ENCODE measurements at regions not wholly inside any gene's neighbourhood (a gene's known extent, or its start where the extent isn't known, plus 50 kb on each side); places are given as distances from the start of the nearest gene placed in this dataset.

GRCh38 chr3:4897765-4898453, 81.3 kb upstream of the BHLHE40 start:
- Mint-ChIP-seq H3K9me3 (no peaks in the 10 kb centered on the region), H3K4me1 (peaks cover 7% of the 10 kb centered on the region), H3K27ac (no peak overlapping the region), H3K27me3 (ENCODE audit: insufficient read depth) (no peaks in the 10 kb centered on the region), H3K4me3 (no peak overlapping the region), H3K36me3 (ENCODE audit: low read depth) (no peaks in the 10 kb centered on the region)
- DNase-seq, result no peak
- no peak for TF ChIP-seq CTCF (conservative IDR thresholded peaks at IDR 0.05)
- no peaks in the 10 kb centered on the region for H3K4me1 ChIP-seq (ENCODE audit: control insufficient read depth, insufficient read depth, low read length)
- no peak overlapping the region for H3K27ac ChIP-seq (ENCODE audit: low read depth, low read length)
- H3K9ac ChIP-seq (ENCODE audit: extremely low read depth, low read length, poor library complexity, severe bottlenecking), result no peak overlapping the region
- 80 to 87% methylated on average over 5 to 6 of the region's 6 CpGs for WGBS, 2 experiments (ENCODE audit: insufficient coverage in 1 of 2, insufficient read length in 1 of 2)
- H3K9me3 ChIP-seq (ENCODE audit: control insufficient read depth, low read length), result no peaks in the 10 kb centered on the region
- no peak overlapping the region for H3K4me3 ChIP-seq (ENCODE audit: low read length)
- no peaks in the 10 kb centered on the region for H3K36me3 ChIP-seq (ENCODE audit: control insufficient read depth, insufficient read depth, low read length)
- H3K27me3 ChIP-seq (ENCODE audit: control insufficient read depth, insufficient read depth, low read length, poor library complexity, severe bottlenecking), result no peaks in the 10 kb centered on the region

DNA sequence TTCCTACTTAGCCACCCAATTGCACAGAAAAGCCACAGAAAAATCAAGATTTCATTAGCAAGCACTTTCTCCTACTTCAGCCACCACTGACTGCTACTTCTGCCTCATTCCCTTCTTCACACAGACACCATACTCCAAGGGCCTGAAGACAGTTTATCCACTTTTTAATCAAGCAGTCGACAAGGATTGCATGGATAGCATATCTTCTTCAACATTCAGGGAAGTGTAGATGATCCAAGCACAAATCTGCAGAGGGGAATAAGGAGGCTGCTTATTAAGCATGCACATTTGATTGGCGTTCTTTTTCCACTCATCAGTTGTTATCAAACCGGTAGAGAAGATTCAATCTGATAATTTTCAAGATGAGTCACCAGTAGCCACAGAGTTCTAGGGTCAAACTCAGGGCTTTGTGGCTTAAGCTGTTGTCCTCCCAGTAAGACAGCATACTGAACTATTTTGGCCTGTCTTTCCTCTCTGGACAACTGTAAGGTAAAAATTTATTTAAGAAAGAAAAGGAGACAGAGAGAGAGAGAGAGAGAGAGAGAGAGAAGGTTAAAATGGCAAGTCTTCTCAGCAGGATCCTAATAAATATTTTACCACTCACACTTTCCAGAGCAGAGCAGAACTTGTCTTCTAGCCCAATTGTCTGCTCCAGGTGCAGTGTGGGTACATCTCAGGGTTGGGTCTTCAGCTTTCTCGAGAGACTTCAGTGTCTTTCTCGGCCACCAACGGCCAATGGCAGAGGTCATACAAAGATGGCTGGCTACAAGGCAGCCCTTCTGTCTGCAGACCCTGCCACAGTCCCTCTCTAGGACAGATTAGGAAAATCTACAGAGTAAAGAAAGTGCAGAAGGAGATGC, 80.6 kb upstream of the BHLHE40 start:
- 89 to 93% methylated on average over 6 of the region's 6 CpGs for WGBS, 2 experiments (ENCODE audit: insufficient coverage in 1 of 2, insufficient read length in 1 of 2)
- Mint-ChIP-seq H3K36me3 (ENCODE audit: low read depth) (no peaks in the 10 kb centered on the region), H3K4me1 (peaks cover 7% of the 10 kb centered on the region), H3K27ac (no peak overlapping the region), H3K4me3 (no peak overlapping the region), H3K9me3 (no peaks in the 10 kb centered on the region), H3K27me3 (ENCODE audit: insufficient read depth) (no peaks in the 10 kb centered on the region)
- no peaks in the 10 kb centered on the region for H3K36me3 ChIP-seq (ENCODE audit: control insufficient read depth, insufficient read depth, low read length)
- no peaks in the 10 kb centered on the region for H3K27me3 ChIP-seq (ENCODE audit: control insufficient read depth, insufficient read depth, low read length, poor library complexity, severe bottlenecking)
- TF ChIP-seq CTCF (conservative IDR thresholded peaks at IDR 0.05), result no peak
- no peak overlapping the region for H3K27ac ChIP-seq (ENCODE audit: low read depth, low read length)
- H3K4me1 ChIP-seq (ENCODE audit: control insufficient read depth, insufficient read depth, low read length), result no peaks in the 10 kb centered on the region
- H3K9me3 ChIP-seq (ENCODE audit: control insufficient read depth, low read length), result no peaks in the 10 kb centered on the region
- H3K9ac ChIP-seq (ENCODE audit: extremely low read depth, low read length, poor library complexity, severe bottlenecking), result no peak overlapping the region
- DNase-seq, result no peak
- no peak overlapping the region for H3K4me3 ChIP-seq (ENCODE audit: low read length)

- no peak overlapping the region for H3K27ac Mint-ChIP-seq
Observed at GRCh38 chr3:4899710-4900109, 79.5 kb upstream of the BHLHE40 start.

More at GRCh38 chr3:4899710-4900109, 79.5 kb upstream of the BHLHE40 start:
- Histone ChIP-seq H3K9ac (ENCODE audit: extremely low read depth, low read length, poor library complexity, severe bottlenecking) (no peak overlapping the region), H3K36me3 (ENCODE audit: control insufficient read depth, insufficient read depth, low read length) (no peaks in the 10 kb centered on the region), H3K4me1 (ENCODE audit: control insufficient read depth, insufficient read depth, low read length) (no peaks in the 10 kb centered on the region), H3K4me3 (ENCODE audit: low read length) (no peak overlapping the region), H3K27ac (ENCODE audit: low read depth, low read length) (no peak overlapping the region), H3K9me3 (ENCODE audit: control insufficient read depth, low read length) (no peaks in the 10 kb centered on the region), H3K27me3 (ENCODE audit: control insufficient read depth, insufficient read depth, low read length, poor library complexity, severe bottlenecking) (no peaks in the 10 kb centered on the region)
- Mint-ChIP-seq H3K36me3 (ENCODE audit: low read depth) (no peaks in the 10 kb centered on the region), H3K9me3 (no peaks in the 10 kb centered on the region), H3K27me3 (ENCODE audit: insufficient read depth) (no peaks in the 10 kb centered on the region), H3K4me3 (no peak overlapping the region), H3K4me1 (peaks cover 7% of the 10 kb centered on the region)
- 93 to 96% methylated on average over 6 of the region's 6 CpGs for WGBS, 2 experiments (ENCODE audit: insufficient coverage in 1 of 2, insufficient read length in 1 of 2)
- DNase-seq, result no peak
- TF ChIP-seq CTCF (conservative IDR thresholded peaks at IDR 0.05), result no peak
